ENCODE measurements at regions not wholly inside any gene's neighbourhood (a gene's known extent, or its start where the extent isn't known, plus 50 kb on each side); places are given as distances from the start of the nearest gene placed in this dataset.
"Not testable (repeated sequence)": the region's sequence is repeated elsewhere in the genome, so short reads cannot be mapped to it uniquely, and the experiment has no call there.

DNA sequence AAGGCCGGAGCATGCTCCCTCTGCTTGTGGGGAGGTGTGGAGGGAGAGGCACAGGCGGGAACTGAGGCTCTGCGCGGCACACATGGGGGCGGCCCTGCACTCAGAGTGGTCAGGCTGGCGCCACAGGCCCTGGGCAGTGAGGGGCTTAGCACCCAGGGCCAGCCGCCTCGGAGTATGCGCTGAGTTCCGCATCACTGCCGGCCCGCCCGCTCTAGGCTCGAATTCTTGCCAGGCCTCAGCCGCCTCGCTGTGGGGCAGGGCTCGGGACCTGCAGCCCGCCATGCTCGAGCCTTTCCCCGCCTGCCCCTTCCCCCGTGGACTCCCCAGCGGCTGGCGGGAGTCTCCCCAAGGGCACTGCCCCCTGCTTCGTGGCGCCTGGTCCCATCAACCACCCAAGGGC lies 905.9 kb downstream of the SPATA31A6 start:
- H3K4me3 ChIP-seq (replicated peaks in 1 of 2; ENCODE audit: low read depth in 2 of 2, low read length in 2 of 2); DNase-seq (ENCODE audit: low read depth in 2 of 2): not testable (repeated sequence)

DNA sequence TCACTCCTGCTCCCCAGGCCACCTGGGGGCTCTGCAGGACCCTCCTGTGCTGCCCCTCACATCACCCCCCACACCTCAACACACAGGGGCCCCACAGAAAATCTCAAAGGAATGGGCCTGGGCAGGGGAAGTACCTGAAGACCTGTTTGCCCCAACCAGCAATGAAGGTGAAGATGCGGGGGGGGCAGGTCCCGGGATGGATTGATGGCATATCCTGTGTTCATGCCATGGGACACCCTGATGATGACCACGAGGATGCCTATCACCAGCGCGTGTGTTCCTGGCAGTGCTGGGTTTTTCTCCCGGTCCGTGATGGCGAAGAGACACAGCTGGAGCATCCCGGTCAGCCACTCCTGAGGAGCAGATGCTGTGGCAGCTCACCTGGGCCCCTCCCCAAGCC lies 926.9 kb downstream of the SPATA31A6 start:
- DNase-seq (ENCODE audit: low read depth in 2 of 2); H3K4me3 ChIP-seq (replicated peaks in 1 of 2; ENCODE audit: low read depth in 2 of 2, low read length in 2 of 2): not testable (repeated sequence)

DNA sequence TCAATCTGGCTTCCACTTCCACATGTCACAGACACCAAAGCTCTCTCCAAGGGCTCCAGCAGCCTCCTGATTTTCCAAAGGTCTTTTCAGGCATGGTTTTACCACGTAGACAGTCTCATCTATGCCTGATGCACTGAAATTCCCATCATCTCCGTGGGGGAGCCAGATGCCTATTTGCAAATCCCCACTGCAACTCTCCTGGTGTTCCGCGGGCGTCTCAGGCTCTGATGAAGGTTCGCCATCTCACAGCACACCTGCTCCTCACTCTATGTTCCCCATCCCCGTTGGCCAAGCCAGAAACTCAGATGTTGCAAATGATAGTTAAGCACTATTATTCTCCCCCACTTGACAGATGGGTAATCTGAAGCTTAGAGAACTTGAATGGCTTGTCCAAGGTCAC lies 929.4 kb downstream of the SPATA31A6 start:
- H3K4me3 ChIP-seq (replicated peaks in 1 of 2; ENCODE audit: low read depth in 2 of 2, low read length in 2 of 2); DNase-seq (ENCODE audit: low read depth in 2 of 2): not testable (repeated sequence)

DNA sequence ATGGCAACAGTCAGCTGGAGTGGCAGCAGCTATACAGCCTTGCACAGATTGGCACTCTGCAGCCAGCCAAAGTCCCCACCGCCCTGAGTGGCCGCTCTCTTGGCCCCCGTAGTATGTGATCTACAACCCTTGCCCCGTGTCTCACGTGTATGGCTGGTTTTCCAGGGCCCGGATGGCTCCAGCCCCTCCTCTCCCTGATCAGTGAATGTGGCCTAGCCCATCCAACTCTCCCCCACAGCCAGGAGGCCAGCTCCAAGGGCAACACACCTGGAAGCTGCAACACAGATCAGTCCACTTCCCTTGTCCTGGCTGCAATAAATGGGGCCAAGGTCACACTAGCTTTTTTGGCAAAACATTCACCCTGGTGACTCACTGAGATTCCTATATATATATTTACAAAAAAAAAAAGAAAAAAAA lies 932.4 kb downstream of the SPATA31A6 start:
- H3K4me3 ChIP-seq (replicated peaks in 1 of 2; ENCODE audit: low read depth in 2 of 2, low read length in 2 of 2) = not testable (repeated sequence)
- peak; percentile 5 to 61 for DNase-seq (ENCODE audit: low read depth in 2 of 2)

GRCh38 chr9:43118088-43118865 lies 934.8 kb downstream of the SPATA31A6 start:
- not testable (repeated sequence) for DNase-seq (ENCODE audit: low read depth in 2 of 2); H3K4me3 ChIP-seq (replicated peaks in 1 of 2; ENCODE audit: low read depth in 2 of 2, low read length in 2 of 2)

GRCh38 chr9:43119565-43119964 lies 936.1 kb downstream of the SPATA31A6 start:
- not testable (repeated sequence) for H3K4me3 ChIP-seq (replicated peaks in 1 of 2; ENCODE audit: low read depth in 2 of 2, low read length in 2 of 2); DNase-seq (ENCODE audit: low read depth in 2 of 2)

- not testable (repeated sequence) for DNase-seq (ENCODE audit: low read depth in 2 of 2)
These were observed 936.5 kb downstream of the SPATA31A6 start for GRCh38 chr9:43119978-43120377.

DNA sequence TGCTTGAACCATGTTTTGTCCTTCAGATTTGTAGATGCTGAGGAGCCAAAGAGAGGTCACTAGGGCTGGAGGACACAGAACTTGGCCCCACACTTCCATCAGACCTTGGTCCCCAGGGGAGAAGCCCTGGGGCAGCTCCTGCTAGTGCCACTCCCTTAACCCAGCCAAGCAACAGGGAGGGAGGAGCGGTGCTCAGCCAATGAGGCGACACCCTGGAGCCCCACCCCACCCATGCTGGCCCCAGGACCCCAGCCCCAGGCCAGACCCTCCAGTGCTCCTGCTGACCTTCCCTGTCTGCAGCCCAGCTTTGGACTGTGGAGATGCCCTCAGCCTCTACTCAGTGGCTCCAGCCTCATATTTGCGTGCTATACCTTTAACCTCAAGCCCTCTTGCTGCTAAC lies 942.4 kb downstream of the SPATA31A6 start:
- DNase-seq (ENCODE audit: low read depth in 2 of 2); H3K4me3 ChIP-seq (replicated peaks in 1 of 2; ENCODE audit: low read depth in 2 of 2, low read length in 2 of 2): not testable (repeated sequence)

More at GRCh38 chr9:43119978-43120377, 936.5 kb downstream of the SPATA31A6 start:
- H3K4me3 ChIP-seq (replicated peaks in 1 of 2; ENCODE audit: low read depth in 2 of 2, low read length in 2 of 2) = not testable (repeated sequence)

DNA sequence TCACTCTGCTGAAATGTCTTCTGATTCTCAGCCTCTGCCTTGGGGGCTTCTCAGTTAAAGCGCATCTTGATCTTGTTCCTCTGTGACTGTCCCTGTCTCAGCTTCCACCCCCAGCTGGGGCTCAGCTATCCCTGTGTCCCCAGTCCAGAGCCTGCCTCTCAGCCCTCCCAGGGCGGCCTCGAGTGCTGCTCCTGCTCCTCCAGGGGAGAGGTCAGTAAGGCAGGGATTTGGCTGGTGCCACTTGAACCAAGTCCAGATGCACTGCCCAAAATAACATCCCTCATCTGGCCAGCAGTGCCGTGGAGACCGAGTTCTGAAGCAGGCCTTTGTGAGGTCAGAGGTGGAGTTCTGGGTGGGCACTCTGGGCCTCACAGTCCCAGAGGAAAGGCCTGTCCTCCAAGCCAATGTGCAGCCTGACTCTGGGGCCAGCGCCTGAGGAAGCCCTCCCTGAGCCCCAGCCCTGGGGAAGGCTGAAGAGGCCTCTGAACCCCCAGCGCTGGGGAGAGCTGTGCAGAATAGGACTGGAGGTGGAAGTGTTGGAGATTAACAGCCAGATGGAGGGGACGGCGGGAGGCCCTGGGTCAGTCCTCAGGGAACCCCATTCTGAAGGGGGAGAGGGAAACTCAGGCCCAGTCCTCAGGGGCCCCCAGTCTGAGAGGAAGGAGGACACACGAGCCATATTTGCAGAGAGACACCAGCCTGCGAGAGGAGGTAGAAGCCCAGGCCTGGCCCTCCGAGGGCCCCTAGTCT lies 943.7 kb downstream of the SPATA31A6 start:
- H3K4me3 ChIP-seq (replicated peaks in 1 of 2; ENCODE audit: low read depth in 2 of 2, low read length in 2 of 2); DNase-seq (ENCODE audit: low read depth in 2 of 2): not testable (repeated sequence)

DNA sequence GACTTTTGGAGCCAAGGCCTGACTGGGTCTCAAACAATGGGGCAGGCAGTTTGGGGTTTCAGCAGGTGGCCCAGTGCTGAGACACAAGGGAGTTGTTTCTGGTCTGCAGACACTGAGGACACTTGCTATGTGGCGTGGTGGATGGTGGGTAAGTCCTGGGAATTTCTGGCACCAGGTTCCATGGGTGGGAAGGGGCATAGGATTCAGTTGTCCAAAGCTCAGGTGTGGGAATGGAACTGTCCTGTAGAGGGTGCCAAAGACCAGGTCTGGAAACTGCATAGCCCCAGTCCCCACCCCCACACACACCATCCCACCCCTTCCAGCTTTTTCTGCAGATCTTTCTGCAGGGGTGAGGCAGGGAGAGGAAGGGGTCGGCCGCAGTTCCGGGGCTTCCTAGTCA lies 944.5 kb downstream of the SPATA31A6 start:
- not testable (repeated sequence) for H3K4me3 ChIP-seq (replicated peaks in 1 of 2; ENCODE audit: low read depth in 2 of 2, low read length in 2 of 2)
- TF ChIP-seq, protein P1, sequence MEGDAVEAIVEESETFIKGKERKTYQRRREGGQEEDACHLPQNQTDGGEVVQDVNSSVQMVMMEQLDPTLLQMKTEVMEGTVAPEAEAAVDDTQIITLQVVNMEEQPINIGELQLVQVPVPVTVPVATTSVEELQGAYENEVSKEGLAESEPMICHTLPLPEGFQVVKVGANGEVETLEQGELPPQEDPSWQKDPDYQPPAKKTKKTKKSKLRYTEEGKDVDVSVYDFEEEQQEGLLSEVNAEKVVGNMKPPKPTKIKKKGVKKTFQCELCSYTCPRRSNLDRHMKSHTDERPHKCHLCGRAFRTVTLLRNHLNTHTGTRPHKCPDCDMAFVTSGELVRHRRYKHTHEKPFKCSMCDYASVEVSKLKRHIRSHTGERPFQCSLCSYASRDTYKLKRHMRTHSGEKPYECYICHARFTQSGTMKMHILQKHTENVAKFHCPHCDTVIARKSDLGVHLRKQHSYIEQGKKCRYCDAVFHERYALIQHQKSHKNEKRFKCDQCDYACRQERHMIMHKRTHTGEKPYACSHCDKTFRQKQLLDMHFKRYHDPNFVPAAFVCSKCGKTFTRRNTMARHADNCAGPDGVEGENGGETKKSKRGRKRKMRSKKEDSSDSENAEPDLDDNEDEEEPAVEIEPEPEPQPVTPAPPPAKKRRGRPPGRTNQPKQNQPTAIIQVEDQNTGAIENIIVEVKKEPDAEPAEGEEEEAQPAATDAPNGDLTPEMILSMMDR (IDR thresholded peaks at IDR 0.05; ENCODE audit: low read depth, low read length) = peak; percentile 18

GRCh38 chr9:43130744-43131171 lies 947.3 kb downstream of the SPATA31A6 start:
- peak in 1 of 2 donors; percentile 81 for DNase-seq (ENCODE audit: low read depth in 2 of 2)
- H3K4me3 ChIP-seq (replicated peaks in 1 of 2; ENCODE audit: low read depth in 2 of 2, low read length in 2 of 2) = not testable (repeated sequence)

More for the DNA sequence above, 944.5 kb downstream of the SPATA31A6 start:
- not testable (repeated sequence) for DNase-seq (ENCODE audit: low read depth in 2 of 2)

GRCh38 chr9:43135440-43135839 lies 952.0 kb downstream of the SPATA31A6 start:
- DNase-seq (ENCODE audit: low read depth in 2 of 2) = peak in 1 of 2 donors; percentile 86
- H3K4me3 ChIP-seq (replicated peaks in 1 of 2; ENCODE audit: low read depth in 2 of 2, low read length in 2 of 2) = not testable (repeated sequence)

DNA sequence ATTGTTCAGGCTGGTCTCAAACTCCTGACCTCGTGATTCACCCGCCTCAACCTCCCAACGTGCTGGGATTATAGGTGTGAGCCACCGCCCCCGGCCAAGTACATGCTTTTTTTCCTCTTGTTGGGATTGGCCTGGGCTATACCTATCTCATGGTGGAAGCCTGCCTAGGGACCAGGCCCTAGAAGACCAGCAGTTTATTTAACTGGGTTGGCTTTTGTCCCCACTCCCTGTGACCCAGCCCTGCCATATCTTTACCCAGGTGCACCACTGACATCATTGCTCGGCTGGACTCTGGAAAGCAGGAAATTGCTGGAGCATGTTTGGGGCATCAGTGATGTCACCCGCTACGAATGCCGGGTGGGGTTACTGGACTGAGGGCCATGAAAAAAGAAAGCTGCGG lies 955.5 kb downstream of the SPATA31A6 start:
- peak in 1 of 2 donors; percentile 57 for DNase-seq (ENCODE audit: low read depth in 2 of 2)
- H3K4me3 ChIP-seq (replicated peaks in 1 of 2; ENCODE audit: low read depth in 2 of 2, low read length in 2 of 2) = not testable (repeated sequence)

DNA sequence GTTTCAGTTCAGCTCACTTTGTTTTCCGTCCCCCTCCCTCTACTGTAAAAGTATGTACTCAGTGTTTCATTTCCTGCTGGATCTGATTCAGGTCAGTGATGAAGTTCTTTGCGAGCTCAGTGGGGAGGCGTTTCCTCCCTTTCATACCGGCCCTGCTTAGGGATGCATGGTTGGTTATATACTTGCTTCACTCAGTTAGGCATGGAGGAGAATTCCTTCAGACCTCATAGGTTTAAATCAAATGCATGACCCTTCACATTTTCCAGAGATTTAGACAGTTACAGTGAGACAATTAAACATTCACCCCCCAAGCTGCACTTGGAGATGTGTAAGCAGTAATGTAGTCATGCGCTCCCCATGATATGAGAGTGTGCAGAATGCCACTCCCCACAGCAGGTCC lies 955.9 kb downstream of the SPATA31A6 start:
- not testable (repeated sequence) for DNase-seq (ENCODE audit: low read depth in 2 of 2); H3K4me3 ChIP-seq (replicated peaks in 1 of 2; ENCODE audit: low read depth in 2 of 2, low read length in 2 of 2)

GRCh38 chr9:43139878-43140608 lies 956.6 kb downstream of the SPATA31A6 start:
- not testable (repeated sequence) for H3K4me3 ChIP-seq (replicated peaks in 1 of 2; ENCODE audit: low read depth in 2 of 2, low read length in 2 of 2)
- DNase-seq (ENCODE audit: low read depth in 2 of 2) = peak; percentile 4 to 82

Data from cardiac fibroblast (primary cell).